GM10266 (cell line): ENCODE measurements at regions not wholly inside any gene's neighbourhood (a gene's known extent, or its start where the extent isn't known, plus 50 kb on each side); places are given as distances from the start of the nearest gene placed in this dataset.

Experiments used
- DNase-seq: peaks from one replicate; pipeline ENCODE4 v3.0.0; 2012; ENCODE audit errors: extremely low spot score
- CTCF ChIP-seq: IDR thresholded peaks from 2 replicates; pipeline ENCODE4 v1.5.1; 2012; ENCODE audit warnings: mild to moderate bottlenecking, low read depth; ENCODE audit not compliant: control insufficient read depth, insufficient read depth; ENCODE audit errors: missing control alignments

- no peak for TF ChIP-seq CTCF
- no peak for DNase-seq
These were observed 369.3 kb upstream of the TRPC7 start for GRCh38 chr5:136734628-136735027.

GRCh38 chr5:136732751-136733150, 367.4 kb upstream of the TRPC7 start:
- DNase-seq = no peak
- TF ChIP-seq CTCF = no peak

- TF ChIP-seq CTCF = no peak
These were observed 366.0 kb upstream of the TRPC7 start for GRCh38 chr5:136731241-136731900.

GRCh38 chr5:136730426-136730825, 365.1 kb upstream of the TRPC7 start:
- DNase-seq = no peak
- no peak for TF ChIP-seq CTCF

More at GRCh38 chr5:136731241-136731900, 366.0 kb upstream of the TRPC7 start:
- DNase-seq = no peak

GRCh38 chr5:136729901-136730355, 364.6 kb upstream of the TRPC7 start:
- DNase-seq = no peak
- no peak for TF ChIP-seq CTCF

GRCh38 chr5:136726506-136726905, 361.2 kb upstream of the TRPC7 start:
- TF ChIP-seq CTCF = no peak
- DNase-seq = no peak

GRCh38 chr5:136724161-136724560, 358.8 kb upstream of the TRPC7 start:
- DNase-seq = no peak
- TF ChIP-seq CTCF = no peak
